ENCODE measurements at regions not wholly inside any gene's neighbourhood (a gene's known extent, or its start where the extent isn't known, plus 50 kb on each side); places are given as distances from the start of the nearest gene placed in this dataset.

- H3K9me3 Mint-ChIP-seq: peaks cover 5% of the 10 kb centered on the region
- no peak for ATAC-seq (replicated peaks)
- H3K4me3 Mint-ChIP-seq: no peak overlapping the region
- H3K4me1 Mint-ChIP-seq: no peaks in the 10 kb centered on the region
- peaks cover 12% of the 10 kb centered on the region for H3K27me3 Mint-ChIP-seq
- H3K27ac Mint-ChIP-seq: no peak overlapping the region
- no peaks in the 10 kb centered on the region for H3K36me3 Mint-ChIP-seq (ENCODE audit: low read depth)
Observed at GRCh38 chr2:176725873-176726645, 456.8 kb downstream of the MTX2 start.

- Mint-ChIP-seq H3K36me3 (ENCODE audit: low read depth) (no peaks in the 10 kb centered on the region), H3K9me3 (no peaks in the 10 kb centered on the region), H3K27me3 (peaks cover 5% of the 10 kb centered on the region), H3K27ac (no peak overlapping the region), H3K4me1 (no peaks in the 10 kb centered on the region), H3K4me3 (no peak overlapping the region)
- ATAC-seq (replicated peaks): no peak
Observed at GRCh38 chr2:176727696-176728095, 458.5 kb downstream of the MTX2 start.

GRCh38 chr2:176729706-176730569, 460.7 kb downstream of the MTX2 start:
- H3K27ac Mint-ChIP-seq: no peak overlapping the region
- H3K36me3 Mint-ChIP-seq (ENCODE audit: low read depth): no peaks in the 10 kb centered on the region
- no peak for ATAC-seq (replicated peaks)
- no peaks in the 10 kb centered on the region for H3K9me3 Mint-ChIP-seq
- H3K4me3 Mint-ChIP-seq: no peak overlapping the region
- H3K27me3 Mint-ChIP-seq: no peaks in the 10 kb centered on the region
- no peaks in the 10 kb centered on the region for H3K4me1 Mint-ChIP-seq

GRCh38 chr2:176732780-176733179, 463.5 kb downstream of the MTX2 start:
- Mint-ChIP-seq H3K4me3 (no peak overlapping the region), H3K27ac (no peak overlapping the region)
- no peak for ATAC-seq (replicated peaks)

GRCh38 chr2:176733698-176734430, 464.6 kb downstream of the MTX2 start:
- H3K4me1 Mint-ChIP-seq: no peaks in the 10 kb centered on the region
- no peak overlapping the region for H3K4me3 Mint-ChIP-seq
- no peaks in the 10 kb centered on the region for H3K27me3 Mint-ChIP-seq
- H3K9me3 Mint-ChIP-seq: no peaks in the 10 kb centered on the region
- ATAC-seq (replicated peaks): no peak
- H3K27ac Mint-ChIP-seq: no peak overlapping the region
- no peaks in the 10 kb centered on the region for H3K36me3 Mint-ChIP-seq (ENCODE audit: low read depth)

More at GRCh38 chr2:176732780-176733179, 463.5 kb downstream of the MTX2 start:
- H3K4me1 Mint-ChIP-seq: no peaks in the 10 kb centered on the region
- H3K9me3 Mint-ChIP-seq: no peaks in the 10 kb centered on the region
- no peaks in the 10 kb centered on the region for H3K27me3 Mint-ChIP-seq
- no peaks in the 10 kb centered on the region for H3K36me3 Mint-ChIP-seq (ENCODE audit: low read depth)

GRCh38 chr2:176734868-176735267, 465.6 kb downstream of the MTX2 start:
- Mint-ChIP-seq H3K9me3 (no peaks in the 10 kb centered on the region), H3K27me3 (peaks cover under 1% of the 10 kb centered on the region), H3K27ac (no peak overlapping the region), H3K36me3 (ENCODE audit: low read depth) (no peaks in the 10 kb centered on the region), H3K4me1 (no peaks in the 10 kb centered on the region), H3K4me3 (no peak overlapping the region)
- no peak for ATAC-seq (replicated peaks)

- no peaks in the 10 kb centered on the region for H3K36me3 Mint-ChIP-seq (ENCODE audit: low read depth)
- peaks cover 13% of the 10 kb centered on the region for H3K27me3 Mint-ChIP-seq
- H3K4me3 Mint-ChIP-seq: no peak overlapping the region
- no peak for ATAC-seq (replicated peaks)
- H3K27ac Mint-ChIP-seq: no peak overlapping the region
- H3K9me3 Mint-ChIP-seq: no peaks in the 10 kb centered on the region
- H3K4me1 Mint-ChIP-seq: no peaks in the 10 kb centered on the region
Observed at GRCh38 chr2:176742271-176742670, 470.3 kb upstream of the HNRNPA3 start.

- ATAC-seq (replicated peaks): no peak
- Mint-ChIP-seq H3K36me3 (ENCODE audit: low read depth) (no peaks in the 10 kb centered on the region), H3K27ac (no peak overlapping the region), H3K4me3 (no peak overlapping the region), H3K9me3 (no peaks in the 10 kb centered on the region), H3K27me3 (peaks cover 13% of the 10 kb centered on the region), H3K4me1 (no peaks in the 10 kb centered on the region)
Observed at GRCh38 chr2:176743671-176744070, 468.9 kb upstream of the HNRNPA3 start.

GRCh38 chr2:176744146-176744545, 468.4 kb upstream of the HNRNPA3 start:
- Mint-ChIP-seq H3K27ac (no peak overlapping the region), H3K36me3 (ENCODE audit: low read depth) (no peaks in the 10 kb centered on the region), H3K27me3 (peaks cover 13% of the 10 kb centered on the region), H3K9me3 (no peaks in the 10 kb centered on the region), H3K4me3 (no peak overlapping the region), H3K4me1 (no peaks in the 10 kb centered on the region)
- no peak for ATAC-seq (replicated peaks)

- no peaks in the 10 kb centered on the region for H3K36me3 Mint-ChIP-seq (ENCODE audit: low read depth)
- no peaks in the 10 kb centered on the region for H3K4me1 Mint-ChIP-seq
- no peak for ATAC-seq (replicated peaks)
- H3K4me3 Mint-ChIP-seq: no peak overlapping the region
- no peaks in the 10 kb centered on the region for H3K9me3 Mint-ChIP-seq
- H3K27ac Mint-ChIP-seq: no peak overlapping the region
- peaks cover 10% of the 10 kb centered on the region for H3K27me3 Mint-ChIP-seq
Observed at GRCh38 chr2:176745543-176746200, 466.9 kb upstream of the HNRNPA3 start.

- Mint-ChIP-seq H3K4me1 (no peaks in the 10 kb centered on the region), H3K27ac (no peak overlapping the region), H3K36me3 (ENCODE audit: low read depth) (no peaks in the 10 kb centered on the region), H3K9me3 (no peaks in the 10 kb centered on the region), H3K4me3 (no peak overlapping the region), H3K27me3 (peaks cover 10% of the 10 kb centered on the region)
- ATAC-seq (replicated peaks): no peak
Observed at GRCh38 chr2:176746411-176746810, 466.2 kb upstream of the HNRNPA3 start.

- Mint-ChIP-seq H3K9me3 (no peaks in the 10 kb centered on the region), H3K27ac (no peak overlapping the region)
Observed at GRCh38 chr2:176747506-176747905, 465.1 kb upstream of the HNRNPA3 start.

GRCh38 chr2:176747928-176748327, 464.7 kb upstream of the HNRNPA3 start:
- no peaks in the 10 kb centered on the region for H3K9me3 Mint-ChIP-seq
- no peaks in the 10 kb centered on the region for H3K36me3 Mint-ChIP-seq (ENCODE audit: low read depth)
- H3K4me3 Mint-ChIP-seq: no peak overlapping the region
- H3K4me1 Mint-ChIP-seq: no peaks in the 10 kb centered on the region
- peaks cover 1% of the 10 kb centered on the region for H3K27me3 Mint-ChIP-seq
- no peak for ATAC-seq (replicated peaks)
- H3K27ac Mint-ChIP-seq: no peak overlapping the region

More at GRCh38 chr2:176747506-176747905, 465.1 kb upstream of the HNRNPA3 start:
- Mint-ChIP-seq H3K4me1 (no peaks in the 10 kb centered on the region), H3K4me3 (no peak overlapping the region), H3K27me3 (peaks cover 3% of the 10 kb centered on the region), H3K36me3 (ENCODE audit: low read depth) (no peaks in the 10 kb centered on the region)
- ATAC-seq (replicated peaks): no peak

GRCh38 chr2:176748662-176749061, 463.9 kb upstream of the HNRNPA3 start:
- Mint-ChIP-seq H3K4me3 (no peak overlapping the region), H3K36me3 (ENCODE audit: low read depth) (no peaks in the 10 kb centered on the region), H3K4me1 (no peaks in the 10 kb centered on the region), H3K27ac (no peak overlapping the region), H3K9me3 (no peaks in the 10 kb centered on the region), H3K27me3 (peaks cover 4% of the 10 kb centered on the region)
- ATAC-seq (replicated peaks): no peak

Data from activated T-helper 17 cell treated with anti-CD3 and anti-CD28 coated beads, Interleukin-2, amount 50 U/mL, for 72 hours (primary cell).